Nephron (organoid): ENCODE measurements at regions not wholly inside any gene's neighbourhood (a gene's known extent, or its start where the extent isn't known, plus 50 kb on each side); places are given as distances from the start of the nearest gene placed in this dataset.
A peak's percentile ranks its signal among the peaks of the same experiment; 100 is the strongest.

ENCODE experiments used
- H3K27ac Mint-ChIP-seq, 3 experiments: 2 replicates each; pipeline ENCODE4 v1.8.0; 2020; ENCODE audit warnings: mixed read lengths in 3 of 3, mild to moderate bottlenecking in 2 of 3, moderate library complexity in 1 of 3
- H3K27me3 Mint-ChIP-seq: 2 replicates; pipeline ENCODE4 v1.8.0; 2021; ENCODE audit warnings: low read depth, mild to moderate bottlenecking, moderate library complexity, mixed read lengths
- H3K36me3 Mint-ChIP-seq: 2 replicates; pipeline ENCODE4 v1.8.0; 2020; ENCODE audit warnings: low read depth, mixed read lengths
- H3K4me1 Mint-ChIP-seq: 2 replicates; pipeline ENCODE4 v1.8.0; 2020; ENCODE audit warnings: mixed read lengths
- H3K4me3 Mint-ChIP-seq, 3 experiments: 2 replicates each; pipeline ENCODE4 v1.8.0; 2020; ENCODE audit warnings: mild to moderate bottlenecking in 3 of 3, mixed read lengths in 3 of 3, moderate library complexity in 2 of 3
- H3K9me3 Mint-ChIP-seq: 2 replicates; pipeline ENCODE4 v1.8.0; 2020; ENCODE audit warnings: mixed read lengths
- TF ChIP-seq, protein P1 (sequence below), 3 experiments: fragments of 200-600 bp; sonication (generic); IDR thresholded peaks; one replicate each; pipeline ENCODE4 v1.5.0; 2021; ENCODE audit warnings: antibody characterized with exemption in 3 of 3; ENCODE audit not compliant: unreplicated experiment in 3 of 3

DNA sequence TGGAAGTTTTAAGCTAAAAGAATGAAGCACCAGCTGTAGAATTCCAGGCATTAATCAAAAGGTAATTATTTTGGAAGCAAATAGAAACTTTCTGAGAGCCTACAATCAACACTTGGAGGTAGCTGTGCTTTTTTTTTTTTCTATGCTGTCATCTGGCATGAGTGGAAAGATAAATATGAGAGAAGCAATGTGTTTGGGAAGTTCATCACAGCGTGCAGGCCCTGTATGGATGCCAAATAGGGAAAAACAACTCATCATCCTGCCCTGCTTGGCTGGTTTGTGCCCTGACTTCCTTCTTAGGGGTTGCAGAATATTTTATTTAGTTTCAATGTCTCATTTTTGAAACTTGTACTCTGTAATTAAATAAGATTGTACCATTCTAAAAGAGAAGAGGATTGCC, 437.4 kb downstream of the PIK3C3 start:
- H3K4me1 Mint-ChIP-seq: peaks cover 25% of the 10 kb centered on the region
- H3K9me3 Mint-ChIP-seq: no peaks in the 10 kb centered on the region
- H3K27me3 Mint-ChIP-seq: no peaks in the 10 kb centered on the region
- H3K4me3 Mint-ChIP-seq: no peak overlapping the region
- peaks cover 4% of the 10 kb centered on the region for H3K36me3 Mint-ChIP-seq
- peak overlapping the region in 1 of 3 experiments; percentile 14 for H3K27ac Mint-ChIP-seq
- TF ChIP-seq, protein P1, sequence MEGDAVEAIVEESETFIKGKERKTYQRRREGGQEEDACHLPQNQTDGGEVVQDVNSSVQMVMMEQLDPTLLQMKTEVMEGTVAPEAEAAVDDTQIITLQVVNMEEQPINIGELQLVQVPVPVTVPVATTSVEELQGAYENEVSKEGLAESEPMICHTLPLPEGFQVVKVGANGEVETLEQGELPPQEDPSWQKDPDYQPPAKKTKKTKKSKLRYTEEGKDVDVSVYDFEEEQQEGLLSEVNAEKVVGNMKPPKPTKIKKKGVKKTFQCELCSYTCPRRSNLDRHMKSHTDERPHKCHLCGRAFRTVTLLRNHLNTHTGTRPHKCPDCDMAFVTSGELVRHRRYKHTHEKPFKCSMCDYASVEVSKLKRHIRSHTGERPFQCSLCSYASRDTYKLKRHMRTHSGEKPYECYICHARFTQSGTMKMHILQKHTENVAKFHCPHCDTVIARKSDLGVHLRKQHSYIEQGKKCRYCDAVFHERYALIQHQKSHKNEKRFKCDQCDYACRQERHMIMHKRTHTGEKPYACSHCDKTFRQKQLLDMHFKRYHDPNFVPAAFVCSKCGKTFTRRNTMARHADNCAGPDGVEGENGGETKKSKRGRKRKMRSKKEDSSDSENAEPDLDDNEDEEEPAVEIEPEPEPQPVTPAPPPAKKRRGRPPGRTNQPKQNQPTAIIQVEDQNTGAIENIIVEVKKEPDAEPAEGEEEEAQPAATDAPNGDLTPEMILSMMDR (IDR thresholded peaks at IDR 0.05; ENCODE audit: unreplicated experiment in 3 of 3): no peak

DNA sequence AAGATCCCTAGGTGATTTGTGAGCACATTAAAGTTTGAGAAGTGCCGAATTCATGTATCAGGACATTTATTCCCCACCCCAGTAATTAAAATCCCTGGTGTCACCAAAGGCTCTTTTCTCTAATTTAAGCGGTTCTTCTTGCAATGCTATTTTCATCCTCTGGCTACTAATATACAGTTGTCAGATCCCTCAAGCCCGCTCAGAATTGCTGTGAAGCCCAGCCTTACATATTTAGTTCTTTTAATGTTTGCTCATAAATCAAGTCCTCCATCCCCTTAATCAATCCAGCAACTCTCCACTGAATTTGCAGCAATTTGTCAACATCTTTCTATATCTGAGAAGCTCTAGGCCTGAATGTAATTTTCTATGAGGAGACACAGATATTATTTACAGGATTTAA, 437.9 kb downstream of the PIK3C3 start:
- TF ChIP-seq, protein P1 (IDR thresholded peaks at IDR 0.05; ENCODE audit: unreplicated experiment in 3 of 3): no peak
- no peaks in the 10 kb centered on the region for H3K27me3 Mint-ChIP-seq
- peaks cover 25% of the 10 kb centered on the region for H3K4me1 Mint-ChIP-seq
- H3K27ac Mint-ChIP-seq: peak overlapping the region in 1 of 3 experiments; percentile 50
- H3K9me3 Mint-ChIP-seq: no peaks in the 10 kb centered on the region
- no peak overlapping the region for H3K4me3 Mint-ChIP-seq
- H3K36me3 Mint-ChIP-seq: peaks cover 4% of the 10 kb centered on the region

DNA sequence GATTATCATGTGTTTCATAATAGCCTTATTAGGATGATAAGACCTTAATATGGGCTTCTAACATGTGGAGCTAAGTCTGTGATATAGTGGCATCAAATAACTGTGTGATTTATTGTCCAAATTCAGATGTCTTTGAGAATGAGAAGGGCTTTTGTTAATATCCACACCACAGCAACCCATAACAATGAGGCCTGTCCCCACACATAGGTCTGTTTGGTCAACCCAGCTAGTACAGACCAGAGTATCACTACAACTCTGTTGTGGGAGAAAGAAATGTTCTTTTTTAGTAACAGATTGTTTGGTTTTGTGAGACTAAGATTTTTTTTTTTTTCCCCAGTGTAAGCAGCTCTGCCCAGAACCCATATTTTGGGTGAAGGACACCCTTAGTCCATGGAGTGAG, 439.2 kb downstream of the PIK3C3 start:
- H3K36me3 Mint-ChIP-seq: no peaks in the 10 kb centered on the region
- H3K4me3 Mint-ChIP-seq: no peak overlapping the region
- no peaks in the 10 kb centered on the region for H3K27me3 Mint-ChIP-seq
- TF ChIP-seq, protein P1 (IDR thresholded peaks at IDR 0.05; ENCODE audit: unreplicated experiment in 3 of 3): no peak
- peak overlapping the region in 2 of 3 experiments; percentile 61 to 84 for H3K27ac Mint-ChIP-seq
- H3K4me1 Mint-ChIP-seq: peaks cover 25% of the 10 kb centered on the region
- no peaks in the 10 kb centered on the region for H3K9me3 Mint-ChIP-seq

DNA sequence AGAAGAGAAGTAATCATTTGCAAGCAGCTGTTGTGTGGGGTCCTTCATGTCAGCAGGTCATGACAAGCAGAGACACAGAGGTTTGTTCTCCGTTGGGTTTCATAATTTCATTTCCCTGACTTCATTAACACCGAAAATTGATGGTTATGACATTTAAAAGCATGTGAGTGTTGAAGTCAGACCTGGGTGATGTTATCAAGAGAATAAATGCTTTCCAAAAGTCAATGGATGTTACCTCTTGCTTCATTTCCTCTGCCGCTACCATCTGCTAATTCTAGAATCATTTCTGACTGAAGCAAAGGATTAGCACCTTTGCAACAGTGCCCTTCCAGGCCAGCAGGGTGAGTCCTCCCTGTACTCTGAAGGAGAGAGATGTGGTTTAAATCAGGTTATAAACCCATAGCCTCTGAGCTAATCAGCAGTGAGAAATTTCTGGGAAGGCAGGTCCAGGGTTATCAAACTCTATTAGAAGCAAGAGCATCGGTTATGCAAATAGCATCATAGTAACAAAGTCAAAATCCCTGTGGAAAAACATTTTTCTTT, 446.2 kb downstream of the PIK3C3 start:
- Mint-ChIP-seq H3K27me3 (no peaks in the 10 kb centered on the region), H3K4me1 (no peaks in the 10 kb centered on the region), H3K9me3 (peaks cover 3% of the 10 kb centered on the region), H3K36me3 (peaks cover 7% of the 10 kb centered on the region), H3K27ac (no peak overlapping the region), H3K4me3 (no peak overlapping the region)
- TF ChIP-seq, protein P1 (IDR thresholded peaks at IDR 0.05; ENCODE audit: unreplicated experiment in 3 of 3): no peak

DNA sequence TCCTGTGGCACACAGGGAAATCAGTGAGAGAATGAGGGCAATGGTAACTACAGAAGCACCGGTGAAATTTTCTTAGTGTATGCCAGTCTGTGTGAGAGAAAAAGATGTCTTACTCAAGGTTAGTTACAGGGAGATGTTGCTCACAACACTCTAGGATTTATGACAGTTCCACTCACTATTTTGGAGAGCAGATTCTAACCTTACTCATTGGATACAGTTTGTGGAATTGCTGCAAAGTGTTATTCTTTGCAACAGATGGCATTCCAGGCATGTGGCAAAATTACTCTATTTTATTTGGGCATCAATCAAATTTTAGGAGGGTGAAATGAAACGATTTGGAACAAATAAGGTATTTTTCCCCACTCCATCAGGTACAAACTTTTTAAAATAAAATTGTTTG, 449.1 kb downstream of the PIK3C3 start:
- H3K9me3 Mint-ChIP-seq: peaks cover 13% of the 10 kb centered on the region
- H3K27me3 Mint-ChIP-seq: no peaks in the 10 kb centered on the region
- H3K4me1 Mint-ChIP-seq: no peaks in the 10 kb centered on the region
- H3K4me3 Mint-ChIP-seq: no peak overlapping the region
- TF ChIP-seq, protein P1 (IDR thresholded peaks at IDR 0.05; ENCODE audit: unreplicated experiment in 3 of 3): no peak
- H3K36me3 Mint-ChIP-seq: peaks cover 7% of the 10 kb centered on the region
- no peak overlapping the region for H3K27ac Mint-ChIP-seq

DNA sequence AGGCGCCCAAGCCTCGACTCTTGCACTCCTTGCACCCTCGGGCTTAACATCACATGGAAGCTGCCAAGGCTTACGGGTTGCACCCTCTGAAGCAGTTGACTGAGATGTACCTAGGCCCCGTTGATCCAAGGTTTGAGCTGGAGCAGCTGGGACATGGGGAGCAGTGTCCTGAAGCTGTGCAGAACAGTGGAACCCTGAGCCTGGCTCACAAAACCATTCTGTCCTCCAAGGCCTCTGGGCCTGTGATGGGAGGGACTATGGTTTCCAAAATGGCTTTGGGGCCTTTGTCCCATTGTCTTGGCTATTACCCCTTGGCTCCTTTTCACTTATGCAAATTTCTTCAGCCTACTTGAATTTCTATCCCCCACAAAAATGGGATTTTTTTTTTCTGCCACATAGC, 454.0 kb downstream of the PIK3C3 start:
- no peak overlapping the region for H3K4me3 Mint-ChIP-seq
- H3K27me3 Mint-ChIP-seq: no peaks in the 10 kb centered on the region
- H3K9me3 Mint-ChIP-seq: peaks cover 27% of the 10 kb centered on the region
- peaks cover 7% of the 10 kb centered on the region for H3K36me3 Mint-ChIP-seq
- H3K4me1 Mint-ChIP-seq: no peaks in the 10 kb centered on the region
- no peak overlapping the region for H3K27ac Mint-ChIP-seq
- TF ChIP-seq, protein P1 (IDR thresholded peaks at IDR 0.05; ENCODE audit: unreplicated experiment in 3 of 3): no peak
